Stimulated activated effector memory CD8-positive, alpha-beta T cell treated with anti-CD3 and anti-CD28 coated beads, Interleukin-12 subunit alpha, Interleukin-12 subunit beta, amount 100 ng/mL, for 72 hours (primary cell): ENCODE measurements at regions not wholly inside any gene's neighbourhood (a gene's known extent, or its start where the extent isn't known, plus 50 kb on each side); places are given as distances from the start of the nearest gene placed in this dataset.
"Not testable (repeated sequence)": the region's sequence is repeated elsewhere in the genome, so short reads cannot be mapped to it uniquely, and the experiment has no call there.

Experiments used
- ATAC-seq: fragments of 150-1000 bp; cut with Tn5 transposase; 2 replicates; pipeline ENCODE4 v1.10.0; 2021
- DNase-seq, 2 donors: peaks; one replicate each; pipeline ENCODE4 v3.0.0; 2021 to 2022; ENCODE audit warnings: low spot score in 2 of 2
- H3K27ac Mint-ChIP-seq: one replicate; pipeline ENCODE4 v1.8.0; 2022; ENCODE audit warnings: mild to moderate bottlenecking, mixed read lengths
- H3K36me3 Mint-ChIP-seq: one replicate; pipeline ENCODE4 v1.8.0; 2022; ENCODE audit warnings: mild to moderate bottlenecking, mixed read lengths
- H3K4me1 Mint-ChIP-seq: one replicate; pipeline ENCODE4 v1.8.0; 2022; ENCODE audit warnings: mixed read lengths
- H3K4me3 Mint-ChIP-seq: one replicate; pipeline ENCODE4 v1.8.0; 2022; ENCODE audit warnings: mild to moderate bottlenecking, mixed read lengths
- H3K9me3 Mint-ChIP-seq: one replicate; pipeline ENCODE4 v1.8.0; 2022; ENCODE audit warnings: mixed read lengths

DNA sequence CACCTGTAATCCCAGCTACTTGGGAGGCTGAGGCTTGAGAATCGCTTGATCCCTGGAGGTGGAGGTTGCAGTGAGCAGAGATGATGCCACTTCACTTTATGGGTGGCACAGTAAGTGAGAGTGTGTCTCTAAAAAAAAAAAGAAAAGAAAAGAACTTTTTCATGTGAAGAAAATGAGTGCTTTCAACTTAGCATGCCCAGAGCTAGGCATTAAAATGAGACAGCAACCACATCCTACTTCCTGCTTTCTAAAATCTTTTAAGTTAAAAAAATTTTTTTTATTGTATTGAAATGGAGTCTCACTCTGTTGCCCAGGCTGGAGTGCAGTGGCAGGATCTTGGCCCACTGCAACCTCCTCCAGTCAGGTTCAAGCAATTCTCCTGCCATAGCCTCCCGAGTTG lies 170.4 kb upstream of the NOTCH2NLA start:
- peak; percentile 74 for ATAC-seq
- not testable (repeated sequence) for H3K36me3 Mint-ChIP-seq, H3K27ac Mint-ChIP-seq, DNase-seq, H3K4me3 Mint-ChIP-seq, H3K9me3 Mint-ChIP-seq
- H3K4me1 Mint-ChIP-seq, result peaks cover 23% of the 10 kb centered on the region

DNA sequence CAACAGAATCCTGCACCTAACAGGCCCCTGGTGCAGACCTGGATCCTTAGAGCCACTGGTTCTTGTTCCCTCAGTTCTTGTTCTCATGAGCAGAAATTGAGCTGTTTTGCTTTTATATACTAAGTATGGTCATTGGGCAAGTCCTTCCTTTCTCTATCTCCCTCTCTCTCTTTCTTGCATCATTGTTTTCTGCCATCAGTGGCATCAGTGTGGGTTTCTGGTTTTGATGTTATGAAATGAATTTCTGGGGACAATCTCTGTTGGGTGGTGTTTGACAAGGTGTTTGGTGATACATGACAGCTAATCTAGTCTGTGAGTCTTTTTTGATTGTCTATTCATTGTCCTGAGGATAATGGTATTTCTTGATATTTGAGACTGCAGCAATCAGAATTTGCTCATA lies 168.0 kb upstream of the NOTCH2NLA start:
- H3K27ac Mint-ChIP-seq, ATAC-seq, DNase-seq, H3K9me3 Mint-ChIP-seq, H3K4me3 Mint-ChIP-seq, H3K36me3 Mint-ChIP-seq: not testable (repeated sequence)
- peaks cover 19% of the 10 kb centered on the region for H3K4me1 Mint-ChIP-seq

DNA sequence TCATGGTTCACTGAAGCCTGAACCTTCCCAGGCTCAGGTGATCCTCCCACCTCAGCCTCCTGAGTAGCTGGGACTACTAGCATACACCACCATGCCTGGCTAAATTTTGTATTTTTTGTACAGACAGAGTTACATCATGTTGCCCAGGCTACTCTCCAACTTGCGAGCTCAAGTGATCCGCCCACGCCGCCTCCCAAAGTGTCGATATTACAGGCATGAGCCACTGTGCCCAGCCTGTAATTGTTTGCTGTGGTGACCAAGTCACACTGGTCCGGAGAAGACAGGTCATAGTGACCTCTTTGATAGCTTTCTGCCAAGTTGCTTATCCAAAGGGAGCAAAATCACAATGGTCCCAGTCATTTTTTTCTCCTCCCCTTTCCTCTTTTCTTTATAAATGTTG lies 167.4 kb upstream of the NOTCH2NLA start:
- H3K27ac Mint-ChIP-seq, DNase-seq, H3K9me3 Mint-ChIP-seq, H3K4me3 Mint-ChIP-seq, H3K36me3 Mint-ChIP-seq, ATAC-seq: not testable (repeated sequence)
- H3K4me1 Mint-ChIP-seq, result peaks cover 14% of the 10 kb centered on the region

GRCh38 chr1:146393796-146394195 lies 165.0 kb upstream of the NOTCH2NLA start:
- not testable (repeated sequence) for H3K4me3 Mint-ChIP-seq, H3K4me1 Mint-ChIP-seq, H3K27ac Mint-ChIP-seq, H3K9me3 Mint-ChIP-seq, ATAC-seq, DNase-seq, H3K36me3 Mint-ChIP-seq

- not testable (repeated sequence) for DNase-seq, H3K27ac Mint-ChIP-seq, H3K9me3 Mint-ChIP-seq, H3K36me3 Mint-ChIP-seq, H3K4me3 Mint-ChIP-seq, ATAC-seq, H3K4me1 Mint-ChIP-seq
Measured at GRCh38 chr1:146393154-146393553, 164.3 kb upstream of the NOTCH2NLA start.

DNA sequence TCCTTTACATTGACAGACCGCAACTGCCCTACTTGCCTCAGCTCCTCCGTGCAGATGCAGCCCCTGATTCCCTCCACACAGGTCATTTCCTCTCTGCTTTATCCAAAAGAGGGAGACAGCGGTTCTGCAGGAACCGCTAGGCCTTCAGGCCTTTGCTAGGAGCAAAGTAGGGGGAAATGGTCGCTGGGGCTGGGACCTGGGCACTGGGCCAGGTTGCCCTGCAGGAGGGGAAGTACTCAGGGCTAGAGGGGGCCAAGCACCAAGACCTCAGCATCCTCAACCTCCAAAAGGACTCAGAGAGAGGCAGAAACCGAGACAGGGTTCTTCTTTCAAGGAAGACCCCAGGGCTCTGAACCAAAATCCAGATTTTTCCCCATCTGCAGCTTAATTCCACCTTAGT lies 160.4 kb upstream of the NOTCH2NLA start:
- not testable (repeated sequence) for DNase-seq, H3K4me3 Mint-ChIP-seq, H3K4me1 Mint-ChIP-seq, ATAC-seq, H3K9me3 Mint-ChIP-seq, H3K27ac Mint-ChIP-seq
- H3K36me3 Mint-ChIP-seq, result peaks cover 13% of the 10 kb centered on the region

GRCh38 chr1:146387750-146388469 lies 159.1 kb upstream of the NOTCH2NLA start:
- not testable (repeated sequence) for H3K4me1 Mint-ChIP-seq, H3K9me3 Mint-ChIP-seq, ATAC-seq
- peak overlapping the region; percentile 100 for H3K27ac Mint-ChIP-seq
- H3K36me3 Mint-ChIP-seq, result peaks cover 13% of the 10 kb centered on the region
- peak in 1 of 2 donors; percentile 64 for DNase-seq
- H3K4me3 Mint-ChIP-seq, result peak overlapping the region; percentile 88

DNA sequence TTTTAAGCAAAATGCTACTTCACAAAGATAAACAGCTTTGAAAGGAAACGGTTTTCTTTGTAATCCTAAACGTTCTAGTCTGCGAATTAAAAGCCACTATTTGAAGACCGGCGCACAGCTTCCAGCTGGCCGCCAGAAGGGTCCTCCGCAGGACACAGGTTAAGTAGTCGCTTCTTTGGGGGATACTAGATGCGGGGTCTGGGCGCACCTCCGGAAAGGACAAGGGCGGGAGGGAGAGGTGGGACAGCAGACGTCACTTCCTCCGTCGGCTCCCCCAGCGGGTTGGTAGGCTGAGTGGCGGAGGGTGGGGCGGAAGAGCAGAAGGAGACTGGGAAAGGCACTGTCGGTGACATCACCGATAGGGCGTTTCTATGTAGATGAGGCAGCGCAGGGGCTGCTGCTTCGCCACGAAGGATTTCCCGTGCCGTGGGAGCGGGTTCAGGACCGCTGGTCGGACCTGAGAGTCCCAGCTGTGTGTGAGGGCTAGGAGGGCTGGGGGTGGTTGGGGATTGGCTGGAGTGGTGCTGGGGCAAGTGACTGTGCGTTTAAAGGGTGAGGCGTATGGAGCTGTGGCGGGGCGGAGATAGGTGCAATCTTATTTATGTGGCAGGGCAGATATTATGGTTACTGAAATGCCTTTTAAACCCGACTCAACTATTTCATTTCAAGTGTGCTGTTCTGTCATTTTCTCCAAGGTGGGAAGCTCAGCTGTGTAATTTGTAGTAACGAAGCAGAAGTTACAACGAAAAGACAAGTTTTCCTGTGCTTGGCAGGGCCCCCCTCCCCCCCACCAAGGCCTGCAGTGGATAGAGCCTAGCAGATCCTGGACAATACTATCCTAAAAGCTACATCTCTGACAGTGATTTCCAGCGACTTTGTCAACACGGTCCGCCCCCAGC lies 158.3 kb upstream of the NOTCH2NLA start:
- DNase-seq (peak; percentile 49 to 87), ATAC-seq (peak; percentile 92)
- not testable (repeated sequence) for H3K4me1 Mint-ChIP-seq, H3K9me3 Mint-ChIP-seq
- Mint-ChIP-seq H3K4me3 (peak overlapping the region; percentile 88), H3K27ac (peak overlapping the region; percentile 100), H3K36me3 (peaks cover 13% of the 10 kb centered on the region)

DNA sequence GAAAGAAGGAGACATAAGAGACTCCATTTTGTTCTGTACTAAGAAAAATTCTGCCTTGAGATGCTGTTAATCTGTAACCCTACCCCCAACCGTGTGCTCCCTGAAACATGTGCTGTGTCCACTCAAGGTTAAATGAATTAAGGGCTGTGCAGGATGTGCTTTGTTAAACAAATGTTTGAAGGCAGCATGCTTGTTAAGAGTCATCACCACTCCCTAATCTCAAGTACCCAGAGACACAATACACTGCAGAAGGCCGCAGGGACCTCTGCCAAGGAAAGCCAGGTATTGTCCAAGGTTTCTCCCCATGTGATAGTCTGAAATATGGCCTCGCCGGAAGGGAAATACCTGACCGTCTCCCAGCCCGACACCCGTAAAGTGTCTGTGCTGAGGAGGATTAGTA lies 152.4 kb upstream of the NOTCH2NLA start:
- not testable (repeated sequence) for H3K27ac Mint-ChIP-seq, H3K9me3 Mint-ChIP-seq, ATAC-seq, H3K4me3 Mint-ChIP-seq
- Mint-ChIP-seq H3K36me3 (peaks cover 26% of the 10 kb centered on the region), H3K4me1 (peaks cover 19% of the 10 kb centered on the region)
- peak in 1 of 2 donors; percentile 12 for DNase-seq

- Mint-ChIP-seq H3K36me3 (peaks cover 28% of the 10 kb centered on the region), H3K4me3 (peak overlapping the region; percentile 89), H3K27ac (peak overlapping the region; percentile 100), H3K4me1 (peaks cover 26% of the 10 kb centered on the region)
- H3K9me3 Mint-ChIP-seq, result not testable (repeated sequence)
- DNase-seq, result peak; percentile 56 to 89
- ATAC-seq, result peak; percentile 96
Measured at GRCh38 chr1:146376708-146377496, 148.1 kb upstream of the NOTCH2NLA start.

GRCh38 chr1:146376309-146376707 lies 147.5 kb upstream of the NOTCH2NLA start:
- DNase-seq, result peak; percentile 58 to 90
- Mint-ChIP-seq H3K4me1 (peaks cover 26% of the 10 kb centered on the region), H3K27ac (peak overlapping the region; percentile 100), H3K4me3 (peak overlapping the region; percentile 89), H3K36me3 (peaks cover 28% of the 10 kb centered on the region)
- not testable (repeated sequence) for H3K9me3 Mint-ChIP-seq
- ATAC-seq, result peak; percentile 64

DNA sequence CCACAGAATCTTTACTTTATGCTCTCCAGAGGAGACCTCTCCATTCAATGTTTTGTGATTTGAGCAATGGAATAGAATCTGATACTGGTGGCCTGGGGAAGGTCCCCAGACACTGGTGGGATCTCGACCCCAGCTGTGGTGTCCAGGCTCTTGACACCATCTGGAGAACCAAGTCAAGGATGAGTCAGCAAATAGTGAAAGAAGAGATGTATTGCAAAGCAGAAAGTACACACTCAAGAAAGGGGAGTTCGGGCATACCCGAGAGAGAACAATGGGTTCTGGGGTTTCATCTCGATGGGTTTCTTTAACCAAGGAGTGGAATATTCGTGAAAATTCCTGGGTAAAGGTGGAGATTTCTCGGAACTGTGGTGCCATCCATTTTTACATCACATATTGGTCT lies 146.3 kb upstream of the NOTCH2NLA start:
- H3K9me3 Mint-ChIP-seq, H3K27ac Mint-ChIP-seq, ATAC-seq: not testable (repeated sequence)
- Mint-ChIP-seq H3K36me3 (peaks cover 29% of the 10 kb centered on the region), H3K4me1 (peaks cover 26% of the 10 kb centered on the region), H3K4me3 (peak overlapping the region; percentile 42)
- peak in 1 of 2 donors; percentile 44 for DNase-seq

DNA sequence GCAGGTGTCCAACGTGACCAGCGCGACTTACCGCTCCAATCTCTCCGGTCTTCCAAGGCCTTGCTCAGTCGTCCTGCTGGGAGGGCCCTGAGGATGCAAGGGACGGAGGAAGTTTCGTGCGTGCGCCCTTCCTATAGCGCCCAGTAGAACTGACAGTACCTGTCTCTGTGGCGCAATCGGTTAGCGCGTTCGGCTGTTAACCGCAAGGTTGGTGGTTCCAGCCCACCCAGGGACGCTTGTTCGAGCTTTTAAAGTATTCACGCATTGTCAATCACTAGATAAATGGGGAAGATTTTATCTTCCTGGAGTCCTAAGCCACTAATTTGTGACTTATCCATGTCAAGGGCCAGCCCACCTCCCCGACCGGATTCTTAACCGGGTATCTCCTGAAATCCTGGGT lies 141.1 kb upstream of the NOTCH2NLA start:
- not testable (repeated sequence) for ATAC-seq, H3K36me3 Mint-ChIP-seq, H3K4me1 Mint-ChIP-seq, H3K9me3 Mint-ChIP-seq
- Mint-ChIP-seq H3K27ac (peak overlapping the region; percentile 93), H3K4me3 (peak overlapping the region; percentile 66)
- peak; percentile 28 to 79 for DNase-seq

DNA sequence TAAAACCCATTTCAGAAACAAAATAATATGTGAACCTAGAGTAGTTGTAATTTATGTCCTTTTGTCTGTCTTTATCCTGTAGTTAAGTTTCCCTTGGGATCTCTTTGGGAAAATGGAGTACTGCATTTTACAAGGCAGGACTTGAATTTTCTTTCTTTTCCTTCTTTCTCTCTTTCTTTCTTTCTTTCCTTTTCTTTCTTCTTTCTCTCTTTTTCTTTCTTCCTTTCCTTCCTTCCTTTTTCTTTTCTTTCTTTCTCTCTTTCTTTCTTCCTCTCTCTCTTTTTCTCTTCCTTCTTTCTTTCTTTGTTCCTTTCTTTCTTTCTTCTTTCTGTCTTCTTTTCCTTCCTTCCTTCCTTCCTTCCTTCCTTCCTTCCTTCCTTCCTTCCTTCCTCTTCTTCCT lies 126.6 kb upstream of the NOTCH2NLA start:
- Mint-ChIP-seq H3K4me3 (peak overlapping the region; percentile 47), H3K27ac (peak overlapping the region; percentile 71)
- DNase-seq, ATAC-seq, H3K9me3 Mint-ChIP-seq, H3K36me3 Mint-ChIP-seq, H3K4me1 Mint-ChIP-seq: not testable (repeated sequence)

GRCh38 chr1:146326863-146327262 lies 98.0 kb upstream of the NOTCH2NLA start:
- not testable (repeated sequence) for H3K9me3 Mint-ChIP-seq, DNase-seq, H3K4me3 Mint-ChIP-seq, H3K27ac Mint-ChIP-seq, H3K36me3 Mint-ChIP-seq, H3K4me1 Mint-ChIP-seq, ATAC-seq
